ENCODE measurements at regions not wholly inside any gene's neighbourhood (a gene's known extent, or its start where the extent isn't known, plus 50 kb on each side); places are given as distances from the start of the nearest gene placed in this dataset.
"Not testable (repeated sequence)": the region's sequence is repeated elsewhere in the genome, so short reads cannot be mapped to it uniquely, and the experiment has no call there.

DNA sequence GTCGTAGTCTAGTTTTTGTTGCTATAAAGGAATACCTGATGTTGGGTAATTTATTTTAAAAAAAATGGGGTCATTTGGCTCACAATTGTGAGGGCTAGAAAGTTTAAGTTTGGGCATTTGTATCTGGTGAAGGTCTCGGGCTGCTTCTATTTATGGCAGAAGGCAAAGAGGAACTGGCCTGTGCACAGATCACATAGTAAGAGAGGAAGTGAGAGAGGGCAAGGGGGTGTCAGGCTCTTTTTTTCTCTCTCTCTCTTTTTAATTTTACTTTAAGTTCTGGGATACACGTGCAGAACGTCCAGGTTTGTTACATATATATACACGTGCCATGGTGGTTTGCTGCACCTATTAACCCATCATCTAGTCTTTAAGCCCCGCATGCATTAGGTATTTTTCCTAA lies 453.3 kb downstream of the DIRAS2 start:
- no peak for DNase-seq

DNA sequence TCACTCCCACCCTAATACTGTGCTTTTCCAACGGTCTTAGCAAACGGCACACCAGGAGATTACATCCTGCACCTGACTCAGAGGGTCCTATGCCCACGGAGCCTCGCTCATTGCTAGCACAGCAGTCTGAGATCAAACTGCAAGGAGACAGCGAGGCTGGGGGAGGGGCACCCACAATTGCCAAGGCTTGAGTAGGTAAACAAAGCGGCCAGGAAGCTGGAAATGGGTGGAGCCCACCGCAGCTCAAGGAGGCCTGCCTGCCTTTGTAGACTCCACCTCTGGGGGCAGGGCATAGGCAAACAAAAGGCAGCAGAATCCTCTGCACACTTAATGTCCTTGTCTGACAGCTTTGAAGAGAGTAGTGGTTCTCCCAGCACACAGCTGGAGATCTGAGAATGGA lies 450.2 kb downstream of the DIRAS2 start:
- peak; percentile 46 for DNase-seq

DNA sequence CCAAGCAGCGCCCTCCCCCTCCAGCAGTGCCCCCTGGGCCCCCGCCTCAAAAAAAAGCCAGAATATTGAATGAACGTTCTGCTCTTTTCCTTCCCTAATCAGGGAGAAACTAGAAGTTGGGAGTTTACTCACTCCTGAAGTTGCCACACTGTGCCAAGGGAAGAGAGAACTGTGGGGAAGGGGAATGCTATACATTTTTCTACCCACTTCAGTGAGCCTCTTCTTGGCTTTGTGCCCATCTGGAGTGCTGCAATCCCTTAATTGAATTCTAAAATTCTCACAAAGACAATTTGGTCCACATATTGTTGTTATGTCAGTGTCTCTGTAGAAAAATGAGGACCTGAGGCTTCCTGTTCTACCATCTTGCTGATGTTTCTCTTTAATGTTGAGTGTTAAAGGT lies 443.7 kb downstream of the DIRAS2 start:
- no peak for DNase-seq

DNA sequence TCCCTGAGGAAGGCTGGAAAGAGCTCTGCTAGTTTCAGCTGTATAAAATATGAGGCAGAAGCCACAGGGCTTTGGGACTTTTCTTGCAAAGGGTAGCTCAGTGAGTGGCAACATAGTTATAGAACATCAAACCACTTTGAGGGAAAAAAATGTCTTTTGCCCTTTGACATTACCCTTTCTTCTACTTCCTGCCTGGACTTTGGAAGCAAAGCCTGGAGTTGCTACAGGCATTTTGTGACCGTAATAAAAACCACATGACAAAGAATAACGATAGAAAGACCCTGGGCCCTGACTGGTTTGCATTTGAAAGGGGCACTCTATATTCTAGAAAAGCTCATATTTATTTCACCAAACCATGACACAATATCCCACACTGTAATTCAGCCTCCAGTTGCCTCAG lies 440.9 kb downstream of the DIRAS2 start:
- DNase-seq = no peak

DNA sequence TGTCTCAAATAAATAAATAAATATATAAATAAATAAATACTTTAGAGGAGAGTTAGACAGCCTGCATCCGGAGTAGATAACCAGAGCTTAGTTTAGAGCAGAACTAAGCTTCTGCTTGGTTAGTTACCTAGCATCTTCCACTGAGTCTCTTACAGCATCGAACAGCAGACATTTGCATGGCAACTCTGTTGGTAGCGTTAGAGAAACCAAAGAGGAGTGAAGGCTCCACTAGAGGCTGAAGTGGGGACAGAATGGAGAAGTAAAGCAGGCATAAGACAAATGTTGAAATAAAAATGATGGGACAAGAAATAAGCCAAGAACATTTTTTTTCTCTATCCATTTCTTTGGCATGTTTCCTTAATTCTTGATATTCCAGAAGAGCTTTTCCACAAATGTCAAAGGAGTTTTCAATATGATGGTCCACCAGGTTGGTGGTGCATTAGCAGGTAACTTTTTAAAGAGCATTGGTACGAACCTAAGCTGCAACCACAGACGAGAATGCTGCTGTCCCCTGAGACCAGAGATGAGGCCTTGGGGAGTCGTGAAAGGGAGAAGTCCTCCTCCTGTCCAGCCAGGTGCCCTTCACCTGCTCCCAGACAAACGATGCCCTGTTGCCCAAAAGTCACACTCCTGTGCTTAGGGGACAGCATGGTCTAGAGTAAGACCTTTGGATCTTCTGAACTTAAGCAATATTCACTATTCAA lies 438.3 kb downstream of the DIRAS2 start:
- DNase-seq = no peak

DNA sequence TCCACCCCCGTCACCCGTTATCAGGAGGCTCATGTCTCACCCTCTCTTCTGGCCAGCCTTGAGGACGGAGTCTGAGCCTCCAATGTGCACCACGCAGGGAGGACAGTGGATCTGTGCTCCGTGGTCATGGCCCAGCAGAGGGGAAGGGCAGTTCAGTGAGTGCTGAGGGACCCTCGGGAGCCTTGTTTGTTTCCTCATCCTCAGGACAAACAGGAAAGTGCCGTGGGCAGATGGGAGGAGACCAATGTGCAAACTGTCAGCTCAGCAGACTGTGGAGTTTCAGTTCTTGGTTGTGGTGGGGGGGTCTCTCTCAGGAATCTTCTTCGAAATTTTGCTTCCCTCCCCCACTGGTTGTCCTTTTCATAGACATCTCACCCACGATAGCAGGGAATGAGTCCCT lies 429.6 kb downstream of the DIRAS2 start:
- not testable (repeated sequence) for DNase-seq

DNA sequence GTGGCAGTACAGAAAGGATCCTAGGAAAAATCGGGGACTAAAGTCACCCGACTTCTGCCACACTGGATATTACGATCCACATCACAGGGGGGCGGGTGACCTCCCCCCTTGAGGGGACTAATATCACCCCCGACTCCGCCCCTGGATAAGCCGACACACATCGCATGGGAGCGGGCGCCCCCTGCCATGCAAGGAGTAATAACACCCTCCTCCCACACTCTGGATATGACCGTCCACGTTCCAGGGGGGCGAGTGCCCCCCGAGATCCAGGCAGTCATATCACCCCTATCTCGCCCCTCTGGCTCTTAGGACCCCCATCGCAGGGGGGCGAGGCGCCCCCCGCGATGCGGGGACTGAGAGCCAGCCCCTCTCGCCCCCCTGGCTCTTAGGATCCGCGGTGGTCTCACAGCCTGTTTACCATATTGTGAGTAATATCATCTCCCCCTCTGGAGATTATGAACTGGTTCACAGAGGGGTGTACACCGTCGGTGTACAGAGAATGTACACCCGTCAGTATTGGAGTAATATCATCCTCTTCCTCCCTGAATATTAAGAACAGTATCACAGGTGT lies 423.0 kb downstream of the DIRAS2 start:
- peak; percentile 48 for DNase-seq

DNA sequence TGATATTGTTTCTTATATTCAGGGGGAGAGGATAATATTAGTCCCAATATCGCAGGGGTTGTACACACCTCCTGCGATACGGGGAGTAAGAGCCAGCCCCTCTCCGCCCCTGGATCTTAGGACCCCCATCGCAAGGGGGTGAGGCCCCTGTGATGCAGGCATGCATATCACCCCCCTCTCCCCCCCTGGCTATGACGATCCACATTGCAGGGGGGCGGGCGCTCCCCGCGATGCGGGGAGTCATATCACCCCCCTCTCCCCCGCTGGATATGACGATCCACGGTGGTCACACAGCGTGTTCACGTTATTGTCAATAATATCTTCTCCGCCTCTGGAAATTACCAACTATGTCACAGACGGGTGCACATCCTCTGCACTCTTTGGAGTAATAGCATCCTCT lies 420.7 kb downstream of the DIRAS2 start:
- DNase-seq = not testable (repeated sequence)

DNA sequence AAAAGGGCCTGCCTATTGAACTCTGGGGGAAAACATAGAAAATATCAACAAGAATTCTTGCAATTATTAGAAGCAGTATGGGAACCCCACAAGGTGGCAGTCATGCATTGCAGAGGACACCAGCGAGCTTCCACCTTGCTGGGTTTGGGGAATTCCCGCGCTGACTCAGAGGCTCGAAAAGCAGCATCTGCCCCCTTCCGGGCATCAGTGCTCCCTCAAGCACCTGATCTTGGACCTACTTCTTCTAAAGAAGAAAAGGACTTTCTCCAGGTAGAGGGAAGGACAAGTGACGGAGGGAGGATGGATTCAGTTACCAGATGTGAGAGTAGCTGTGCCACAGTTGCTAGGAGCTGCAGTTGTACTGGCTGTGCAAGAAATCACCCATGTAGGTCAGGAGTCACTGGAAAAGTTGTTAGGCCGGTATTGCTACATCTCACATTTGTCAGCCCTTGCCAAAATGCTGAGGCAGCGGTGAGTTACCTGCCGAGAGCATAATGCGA lies 415.7 kb downstream of the DIRAS2 start:
- peak; percentile 80 for DNase-seq

DNA sequence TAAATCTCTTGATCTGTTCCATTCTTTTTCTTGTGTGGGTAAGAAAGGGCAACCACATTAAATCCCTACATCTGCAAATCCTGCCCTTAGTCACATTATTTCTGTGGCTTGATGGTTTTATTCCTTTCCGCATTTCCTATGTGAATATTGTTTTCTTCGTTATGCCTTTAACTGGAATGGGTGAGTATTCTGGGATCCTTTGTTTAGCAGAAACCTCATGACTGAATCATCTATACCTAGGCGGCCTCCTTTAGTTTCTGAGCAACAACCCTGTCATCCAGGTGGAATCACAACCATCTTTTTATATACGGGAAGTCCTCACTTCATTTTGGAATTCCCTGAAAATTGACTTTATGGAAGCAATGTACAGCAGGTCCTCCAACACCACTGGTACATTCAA lies 409.5 kb downstream of the DIRAS2 start:
- DNase-seq = not testable (repeated sequence)

DNA sequence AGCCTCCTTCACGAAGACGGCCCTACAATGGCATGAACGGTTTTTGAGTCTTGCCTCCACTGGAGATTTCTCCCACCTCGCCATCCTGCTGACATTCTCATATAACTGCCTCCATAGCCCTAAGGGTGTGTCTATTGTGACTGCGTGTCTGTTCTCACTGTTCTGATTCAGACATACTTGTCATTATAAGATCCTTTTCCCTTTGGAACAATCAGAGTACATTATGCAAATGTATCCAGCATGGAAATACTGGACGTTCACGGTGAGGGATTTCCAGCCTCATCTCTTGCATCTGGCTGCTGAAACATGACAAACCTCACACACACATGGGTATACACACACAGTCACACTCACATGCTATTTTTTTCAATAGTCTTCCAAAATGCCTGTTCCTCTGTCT lies 402.1 kb downstream of the DIRAS2 start:
- no peak for DNase-seq

DNA sequence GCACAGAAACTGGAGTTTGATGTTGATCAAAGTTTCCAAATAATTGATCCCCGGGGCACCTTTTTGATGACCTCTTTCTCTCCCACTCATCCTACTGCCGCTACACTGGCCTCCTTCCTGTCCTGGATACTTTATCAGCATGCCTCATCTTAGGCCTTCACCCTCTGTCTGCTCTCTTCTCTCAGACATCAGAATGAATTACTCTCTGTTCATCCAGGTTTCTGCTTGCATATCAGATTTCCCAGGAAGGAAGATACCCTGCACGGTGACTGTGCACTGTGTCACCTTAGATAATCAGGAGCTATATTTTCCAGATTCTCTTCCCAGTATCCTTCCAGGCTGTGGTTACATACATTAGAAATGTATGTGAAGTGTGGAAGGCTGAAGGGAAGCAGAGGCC lies 397.0 kb downstream of the DIRAS2 start:
- no peak for DNase-seq

DNA sequence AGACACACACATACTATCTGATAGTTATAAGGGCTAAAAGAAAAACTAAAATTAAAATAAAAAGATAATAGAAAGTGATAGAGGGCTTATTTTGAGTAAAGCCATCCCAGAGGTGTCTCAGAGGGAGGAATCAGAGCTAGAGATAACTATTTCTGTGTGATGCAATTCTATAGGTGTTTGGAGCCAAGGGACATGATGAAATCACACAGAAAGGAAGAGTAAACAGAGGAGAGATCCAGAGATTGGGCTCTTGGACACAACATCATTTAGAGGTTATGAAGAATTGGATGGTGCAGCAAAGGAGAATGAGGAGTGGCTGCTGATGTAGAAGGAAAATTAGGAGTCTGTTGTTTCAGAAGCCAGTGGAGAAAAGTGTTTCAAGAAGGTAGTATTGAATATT lies 393.5 kb downstream of the DIRAS2 start:
- DNase-seq = no peak

DNA sequence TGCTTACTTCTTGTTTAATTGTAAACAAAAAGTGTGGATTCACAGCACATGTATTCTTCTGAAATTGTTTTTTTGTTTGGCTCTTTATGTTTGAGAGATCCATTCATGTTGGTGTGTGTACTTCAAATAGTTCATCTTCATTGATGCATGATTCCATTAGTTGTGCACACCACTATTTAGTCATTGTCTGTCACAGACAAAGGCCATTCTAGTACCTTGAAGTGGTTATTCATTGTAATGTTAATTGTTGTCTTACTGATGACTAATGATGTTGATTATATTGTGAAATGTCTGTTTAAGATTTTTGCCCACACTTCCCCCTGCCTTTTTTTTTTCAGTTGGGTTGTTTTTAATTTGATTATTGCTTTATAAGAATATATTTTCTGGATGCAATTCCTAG lies 391.3 kb downstream of the DIRAS2 start:
- DNase-seq = no peak

DNA sequence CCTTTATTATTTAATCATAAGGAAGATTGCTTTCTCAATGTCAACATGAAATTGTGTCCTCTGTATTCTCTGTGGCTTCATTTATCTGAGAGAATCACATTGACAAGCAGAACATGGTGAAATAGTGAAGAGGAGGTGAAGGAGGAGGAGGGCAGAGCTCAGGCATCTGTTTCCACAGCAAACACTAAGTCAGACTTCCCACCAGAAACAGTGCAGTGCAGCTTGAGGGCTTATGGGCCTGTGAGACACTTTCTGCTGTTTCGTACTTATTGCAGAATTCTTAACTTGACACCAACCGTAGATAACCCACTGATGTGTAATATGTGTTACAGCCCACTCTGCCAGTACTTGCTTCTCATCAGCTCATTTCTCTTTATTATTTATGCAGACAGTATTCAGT lies 386.3 kb downstream of the DIRAS2 start:
- DNase-seq = no peak

DNA sequence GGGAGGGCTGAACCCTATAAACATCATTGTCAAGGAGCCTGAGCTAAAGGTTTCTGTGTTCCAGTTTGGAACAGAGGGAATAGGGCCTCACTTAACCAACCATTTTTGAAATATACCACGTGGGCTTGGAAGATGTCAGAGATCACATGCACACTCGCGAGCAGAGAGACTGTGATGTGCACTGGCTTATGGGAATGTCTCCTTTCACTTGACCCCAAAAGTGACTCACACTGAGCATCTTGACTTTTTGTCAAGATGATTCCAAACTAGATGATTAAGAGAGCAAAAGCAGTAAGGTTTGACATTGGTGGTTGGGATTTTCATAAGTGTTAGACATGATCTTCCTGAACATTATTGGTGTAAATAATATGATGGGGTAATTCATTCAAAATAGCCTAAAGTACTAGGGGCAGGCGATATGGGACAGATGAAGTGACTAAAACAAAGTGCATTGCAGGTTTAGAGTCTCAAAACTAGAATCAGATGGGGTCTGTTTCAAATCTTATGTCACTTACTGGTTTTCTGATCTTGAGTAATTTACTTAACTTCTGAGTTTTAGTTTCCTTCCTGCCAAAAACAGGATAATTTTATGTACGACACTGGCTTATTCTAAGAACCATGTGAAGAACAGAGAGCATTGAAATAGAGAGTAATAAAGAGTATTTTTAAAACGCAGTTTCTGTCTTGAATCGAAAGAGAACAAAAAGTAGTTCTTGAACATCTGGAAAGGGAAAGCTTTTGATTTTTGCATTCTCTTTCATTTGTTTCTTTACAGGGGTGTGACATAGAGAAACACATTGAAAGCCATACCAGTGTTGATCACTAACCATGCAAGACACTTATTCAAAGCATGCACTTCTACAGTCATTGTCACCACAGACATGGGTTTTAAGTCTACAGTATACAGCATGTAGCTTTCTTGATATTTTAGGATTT lies 383.0 kb downstream of the DIRAS2 start:
- no peak for DNase-seq

DNA sequence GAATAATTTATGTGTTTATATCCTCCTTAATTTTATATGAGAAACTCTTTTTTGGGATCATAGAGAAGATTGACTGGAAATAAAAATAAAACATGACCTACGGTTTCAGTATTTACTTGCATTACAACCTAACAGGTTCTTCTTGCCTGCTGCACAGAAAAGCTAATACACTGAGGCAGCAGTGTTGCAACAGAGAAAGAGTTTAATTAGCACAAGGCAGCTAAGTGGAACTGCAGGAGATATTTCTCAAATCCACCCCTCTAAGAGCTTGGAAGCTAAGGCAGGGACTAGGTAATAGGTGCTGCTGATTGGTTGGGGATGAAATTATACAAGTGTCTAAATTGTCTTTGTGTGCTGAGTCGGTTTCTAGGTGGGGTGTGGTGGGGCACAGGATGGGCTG lies 380.9 kb downstream of the DIRAS2 start:
- DNase-seq = no peak

DNA sequence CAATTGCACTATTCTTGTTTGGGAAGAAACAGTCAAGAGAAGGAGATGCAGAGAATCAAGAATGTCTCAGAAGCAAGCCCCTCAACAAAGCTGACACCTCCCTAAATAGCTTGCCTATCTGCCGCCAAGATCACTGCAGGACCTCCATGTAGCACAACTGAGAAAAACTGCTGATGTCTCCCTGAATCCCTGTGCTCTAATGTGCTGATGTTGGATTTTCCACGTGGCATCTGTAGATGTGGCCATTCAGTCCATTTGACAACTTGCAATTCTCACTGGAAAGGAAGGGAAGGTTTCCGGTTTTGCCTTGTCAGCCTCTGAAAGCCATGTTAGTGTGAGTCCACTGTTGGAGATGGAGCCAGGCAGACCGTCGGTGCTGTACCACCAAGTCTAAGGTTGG lies 374.0 kb downstream of the DIRAS2 start:
- no peak for DNase-seq

DNA sequence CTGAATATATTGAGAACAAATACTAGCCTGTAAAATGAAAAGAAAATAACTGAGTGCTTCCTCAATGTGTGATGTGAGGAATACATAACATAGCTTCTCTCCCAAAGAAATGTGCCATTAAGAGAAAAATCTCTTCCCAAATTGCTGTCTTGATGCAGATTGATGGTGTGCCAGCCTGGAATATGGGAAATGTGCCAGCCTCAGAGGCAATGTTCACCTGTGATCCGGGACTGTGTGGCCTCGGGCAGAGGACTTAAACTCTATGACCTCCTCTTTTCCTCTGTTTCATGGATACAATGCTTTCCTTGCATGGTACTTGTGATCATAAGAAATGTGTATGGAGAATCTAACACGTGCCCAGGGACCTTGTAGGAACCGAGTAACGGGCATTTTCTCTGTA lies 370.9 kb downstream of the DIRAS2 start:
- DNase-seq = no peak

DNA sequence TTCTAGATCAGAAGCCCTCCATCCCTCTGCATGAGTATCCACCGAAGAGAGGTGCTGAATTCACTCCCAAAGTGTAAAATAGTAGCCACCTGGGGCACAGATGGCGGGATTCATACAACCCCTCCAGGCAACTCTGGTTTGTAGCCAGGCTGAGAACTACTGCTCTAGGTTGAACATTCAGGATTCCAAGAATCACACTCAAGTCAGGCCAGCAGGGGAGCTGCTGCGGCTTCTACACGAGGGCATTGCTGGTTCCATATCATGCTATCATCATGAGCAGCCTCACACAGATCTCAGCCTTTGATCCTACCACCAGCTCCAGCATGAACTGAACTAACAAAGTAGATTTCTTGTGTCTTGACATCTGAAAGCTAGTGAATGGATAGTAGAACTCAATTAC lies 367.9 kb downstream of the DIRAS2 start:
- no peak for DNase-seq

DNA sequence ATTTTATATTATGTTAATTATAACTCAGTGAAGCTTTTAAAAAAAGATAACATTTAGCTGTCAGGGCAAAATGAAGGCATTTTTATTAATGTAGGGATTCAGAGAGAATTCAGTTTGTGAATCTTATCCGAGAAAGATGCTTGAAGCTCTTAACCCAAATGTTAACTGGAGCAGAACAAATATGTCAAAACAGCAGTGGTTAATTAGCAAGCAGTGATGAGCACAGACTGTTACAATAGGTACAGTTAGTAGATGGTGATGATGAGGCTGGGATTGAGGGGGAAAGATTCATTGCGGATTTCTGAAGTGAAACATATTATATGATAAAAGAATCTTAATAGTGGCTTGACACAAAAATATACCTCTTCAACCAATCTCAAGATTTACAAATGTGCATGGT lies 356.7 kb downstream of the DIRAS2 start:
- DNase-seq = no peak

DNA sequence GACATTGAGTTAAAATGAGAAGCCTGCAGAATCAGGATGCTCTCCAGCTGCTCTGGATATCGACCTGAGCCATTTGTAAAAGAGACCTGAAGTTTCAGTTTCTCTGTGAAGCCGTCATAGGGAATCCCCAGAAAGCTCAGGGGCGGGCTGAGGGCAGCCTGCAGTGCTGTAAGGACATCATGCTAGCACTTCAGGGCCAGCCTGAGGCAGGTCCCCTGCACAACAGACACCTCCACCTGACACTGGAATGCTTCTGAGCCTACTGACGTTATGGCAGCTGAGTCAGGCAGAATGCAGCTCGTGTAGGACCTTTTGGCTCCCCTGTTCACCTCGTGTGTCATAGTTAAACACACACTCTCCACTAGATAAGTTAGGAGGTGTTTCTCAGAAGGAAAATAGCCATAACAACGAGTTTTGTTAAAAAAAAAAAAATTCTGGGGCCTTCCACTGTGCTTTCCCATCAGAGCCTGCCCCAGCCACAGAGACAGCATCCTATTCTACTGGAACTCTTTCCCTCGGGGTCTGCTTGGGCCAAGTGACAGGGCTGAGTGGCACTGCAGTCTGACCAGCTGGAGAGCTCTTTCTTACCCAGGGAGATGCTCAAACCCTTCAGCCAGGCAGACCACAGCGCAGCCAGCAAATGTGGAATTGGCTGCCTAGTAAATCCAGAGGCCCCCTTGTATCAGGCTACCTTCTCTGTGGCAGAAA lies 354.9 kb downstream of the DIRAS2 start:
- peak; percentile 13 for DNase-seq

DNA sequence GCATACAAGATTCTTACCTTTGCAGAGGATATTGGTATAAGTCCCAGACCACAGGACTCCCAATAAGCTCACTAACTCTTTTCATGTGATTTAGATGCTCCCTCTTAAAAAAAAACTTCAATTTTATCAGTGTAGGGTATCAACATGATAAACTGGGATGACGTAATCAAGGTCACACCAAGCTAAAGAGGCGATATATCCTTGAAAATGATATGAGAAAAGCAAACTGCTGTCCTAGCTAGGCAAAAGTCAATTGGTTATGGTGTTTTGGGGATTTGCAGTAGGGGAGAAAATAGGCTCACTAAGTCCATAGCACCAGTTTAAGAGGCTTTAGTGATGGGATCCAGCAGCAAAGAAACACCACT lies 354.4 kb downstream of the DIRAS2 start:
- no peak for DNase-seq
